PC-9 (cell line): ENCODE measurements at regions not wholly inside any gene's neighbourhood (a gene's known extent, or its start where the extent isn't known, plus 50 kb on each side); places are given as distances from the start of the nearest gene placed in this dataset.
"Not testable (repeated sequence)": the region's sequence is repeated elsewhere in the genome, so short reads cannot be mapped to it uniquely, and the experiment has no call there.

Experiments
- BruUV-seq: library from RNA; stranded (reverse); fragments of 400-500 nt; replicated peaks from 2 replicates; lab custom pipeline; 2021; lab: Mats Ljungman, UMichigan
- CTCF ChIA-PET: fragments of 300-600 bp; sonication (Branson Sonifier 250); formaldehyde crosslinking; loops from one replicate; lab custom pipeline; 2022; ENCODE audit warnings: antibody characterized with exemption; lab: Charles Lee
- POLR2A ChIA-PET: fragments of 300-600 bp; sonication (Branson Sonifier 250); formaldehyde crosslinking; loops from one replicate; lab custom pipeline; 2022; ENCODE audit warnings: antibody characterized with exemption; ENCODE audit not compliant: unreplicated experiment; lab: Charles Lee
- DNase-seq, 2 experiments: peaks; one replicate each; pipeline versions ENCODE4 v3.0.0 to v3.0.0-alpha.2; 2015 to 2022; ENCODE audit warnings: mixed read lengths in 1 of 2
- H2AFZ ChIP-seq: fragments of 200-600 bp; sonication (generic); 2 replicates; pipeline ENCODE4 v1.8.1; 2017; ENCODE audit warnings: antibody characterized with exemption
- H3F3A ChIP-seq: fragments of 200-600 bp; sonication (generic); 2 replicates; pipeline ENCODE4 v1.8.1; 2017; ENCODE audit warnings: antibody characterized with exemption, mild to moderate bottlenecking, low read depth; ENCODE audit not compliant: insufficient read depth
- H3K27ac ChIP-seq: fragments of 200-600 bp; sonication (generic); 2 replicates; pipeline ENCODE4 v1.6.1; 2016; ENCODE audit warnings: mixed run types
- H3K27me3 ChIP-seq: fragments of 200-600 bp; sonication (generic); 2 replicates; pipeline ENCODE4 v1.6.1; 2016; ENCODE audit warnings: low read depth, mixed run types; ENCODE audit not compliant: insufficient read depth
- H3K36me3 ChIP-seq: fragments of 200-600 bp; sonication (generic); 2 replicates; pipeline ENCODE4 v1.6.1; 2016; ENCODE audit warnings: low read depth, mixed run types
- H3K4me1 ChIP-seq: fragments of 200-600 bp; sonication (generic); replicated peaks from 2 replicates; pipeline ENCODE4 v1.6.1; 2016; ENCODE audit warnings: mixed run types; ENCODE audit not compliant: insufficient read depth
- H3K4me2 ChIP-seq: fragments of 200-600 bp; sonication (generic); 2 replicates; pipeline ENCODE4 v1.6.1; 2017; ENCODE audit warnings: mixed run types
- H3K4me3 ChIP-seq: fragments of 200-600 bp; sonication (generic); 2 replicates; pipeline ENCODE4 v1.6.1; 2016; ENCODE audit warnings: mixed run types
- H3K79me2 ChIP-seq: fragments of 200-600 bp; sonication (generic); 2 replicates; pipeline ENCODE4 v1.6.1; 2017; ENCODE audit warnings: low read depth, mixed run types
- H3K9me2 ChIP-seq: fragments of 200-600 bp; sonication (generic); 2 replicates; pipeline ENCODE4 v1.8.1; 2017; ENCODE audit warnings: mild to moderate bottlenecking; ENCODE audit not compliant: insufficient read depth
- H3K9me3 ChIP-seq: fragments of 200-600 bp; sonication (generic); 2 replicates; pipeline ENCODE4 v1.8.1; 2016; ENCODE audit warnings: low read depth; ENCODE audit not compliant: insufficient read depth
- H4K20me1 ChIP-seq: fragments of 200-600 bp; sonication (generic); 2 replicates; pipeline ENCODE4 v1.8.1; 2017; ENCODE audit not compliant: insufficient read depth
- EZH2 ChIP-seq: fragments of 200-600 bp; sonication (generic); IDR thresholded peaks from 2 replicates; pipeline ENCODE4 v1.8.0; 2017; ENCODE audit warnings: antibody characterized with exemption, low read depth
- intact Hi-C: fragments of 100-400 bp; cut with micrococcal nuclease; formaldehyde crosslinking; loops from one replicate; pipeline ENCODE4 v1.10.0; 2022; ENCODE audit not compliant: unreplicated experiment
- TF ChIP-seq, protein P1 (sequence below): fragments of 200-600 bp; sonication (generic); conservative IDR thresholded peaks from 2 replicates; pipeline ENCODE4 v1.6.1; 2017; ENCODE audit warnings: mixed run types, antibody characterized with exemption, mild to moderate bottlenecking, moderate library complexity

DNA sequence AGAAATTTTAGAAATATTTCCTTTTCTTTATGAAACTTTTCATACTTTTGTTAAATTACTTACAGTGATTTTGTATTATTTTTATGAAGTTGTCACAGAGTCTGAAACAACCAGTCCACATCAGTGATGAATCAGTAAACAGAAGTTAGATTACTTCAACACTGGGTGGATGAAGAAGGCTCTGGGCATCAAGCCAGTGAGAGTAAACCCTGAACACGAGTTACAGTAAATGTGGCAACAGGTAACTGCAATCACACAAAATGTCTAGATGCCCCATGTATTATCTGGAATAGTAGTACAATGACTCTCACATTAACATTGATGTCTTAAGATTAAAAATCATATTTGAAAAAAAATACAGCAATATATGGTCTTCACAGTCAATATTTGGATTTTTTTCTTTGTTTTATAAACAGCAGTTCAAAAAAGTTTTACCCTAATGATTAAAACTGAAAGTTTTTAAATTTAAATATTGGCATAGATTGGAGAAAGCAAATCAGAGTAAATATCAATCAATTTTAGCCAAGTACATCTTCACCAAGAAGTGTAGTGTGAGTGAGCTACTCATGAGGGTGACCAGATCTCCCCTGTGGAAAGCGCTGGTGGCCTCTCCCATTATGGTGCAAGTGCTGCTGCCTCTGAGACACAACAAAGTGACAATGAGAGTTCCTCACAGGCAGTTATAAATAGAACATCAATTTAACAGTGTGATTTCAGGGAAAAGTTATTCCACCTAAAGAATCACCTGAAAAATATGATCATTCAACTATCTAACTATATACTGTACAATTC, 63.2 kb upstream of the UGT2B7 start:
- Histone ChIP-seq H2AFZ (no peak overlapping the region), H3K79me2 (no peaks in the 10 kb centered on the region), H3K27me3 (no peaks in the 10 kb centered on the region), H3F3A (no peaks in the 10 kb centered on the region), H3K9me2 (no peaks in the 10 kb centered on the region), H3K4me3 (no peak overlapping the region), H3K36me3 (no peaks in the 10 kb centered on the region), H3K27ac (no peak overlapping the region), H3K4me1 (no peaks in the 10 kb centered on the region), H3K4me2 (no peak overlapping the region), H4K20me1 (no peaks in the 10 kb centered on the region), H3K9me3 (no peaks in the 10 kb centered on the region)
- ChIA-PET CTCF (no interaction called here), POLR2A (no interaction called here)
- no TSS peak for BruUV-seq
- DNase-seq, result no peak
- intact Hi-C loops, result no loop called here
- TF ChIP-seq EZH2, result no peak

DNA sequence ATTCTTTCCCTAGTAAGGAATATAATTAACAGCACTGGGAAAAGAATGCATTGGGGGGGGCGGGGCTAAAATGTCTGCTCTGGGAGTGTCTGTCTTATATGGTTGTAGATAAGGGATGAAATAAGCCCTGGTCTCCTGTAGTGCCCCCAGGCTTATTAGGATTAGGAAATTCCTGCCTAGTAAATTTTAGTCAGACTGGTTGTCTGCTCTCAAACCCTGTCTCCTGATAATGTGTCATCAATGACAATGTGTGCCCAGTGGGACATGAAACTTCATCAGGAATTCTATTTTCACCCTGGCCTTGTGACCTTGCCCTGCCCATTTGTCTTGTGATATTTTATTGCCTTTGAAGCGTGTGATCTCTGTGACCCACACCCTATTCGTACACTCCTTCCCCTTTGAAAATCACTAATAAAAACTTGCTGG, 61.9 kb upstream of the UGT2B7 start:
- H2AFZ ChIP-seq, H3K9me2 ChIP-seq, H3F3A ChIP-seq, H3K79me2 ChIP-seq, H3K9me3 ChIP-seq, CTCF ChIA-PET, H3K27me3 ChIP-seq, H3K36me3 ChIP-seq, POLR2A ChIA-PET, H3K4me1 ChIP-seq, DNase-seq, H3K4me3 ChIP-seq, BruUV-seq, H3K4me2 ChIP-seq, H4K20me1 ChIP-seq, H3K27ac ChIP-seq, intact Hi-C loops: not testable (repeated sequence)

DNA sequence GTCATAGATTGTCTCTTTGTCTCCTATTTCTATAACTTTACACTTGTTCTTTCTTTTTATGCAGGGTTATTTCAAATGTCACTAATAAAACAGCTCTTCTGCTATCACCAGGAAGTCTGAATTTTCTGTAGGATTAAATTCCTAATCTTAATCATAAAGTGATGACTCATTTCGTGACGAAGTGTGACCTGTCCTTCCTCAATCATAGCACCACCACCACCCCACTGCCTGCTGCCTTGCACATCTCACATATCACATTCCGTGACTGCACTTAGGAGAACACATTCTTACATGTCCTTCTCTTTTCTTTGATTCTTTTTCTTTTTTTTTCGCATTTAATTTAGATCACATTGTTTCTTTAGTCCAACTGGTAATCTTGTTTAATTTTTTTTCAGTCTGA, 57.7 kb upstream of the UGT2B7 start:
- no peaks in the 10 kb centered on the region for H3K36me3 ChIP-seq
- H3K27ac ChIP-seq, result no peak overlapping the region
- intact Hi-C loops, result no loop called here
- no peaks in the 10 kb centered on the region for H4K20me1 ChIP-seq
- POLR2A ChIA-PET, result interaction anchor here (0.6 kb wide), 1 partner anchor 461 kb away, joined by 3 read pairs; no protein-coding TSS in a partner anchor
- H2AFZ ChIP-seq, result no peak overlapping the region
- H3K4me3 ChIP-seq, result no peak overlapping the region
- H3K9me3 ChIP-seq, result no peaks in the 10 kb centered on the region
- no peaks in the 10 kb centered on the region for H3K27me3 ChIP-seq
- TF ChIP-seq, protein P1, sequence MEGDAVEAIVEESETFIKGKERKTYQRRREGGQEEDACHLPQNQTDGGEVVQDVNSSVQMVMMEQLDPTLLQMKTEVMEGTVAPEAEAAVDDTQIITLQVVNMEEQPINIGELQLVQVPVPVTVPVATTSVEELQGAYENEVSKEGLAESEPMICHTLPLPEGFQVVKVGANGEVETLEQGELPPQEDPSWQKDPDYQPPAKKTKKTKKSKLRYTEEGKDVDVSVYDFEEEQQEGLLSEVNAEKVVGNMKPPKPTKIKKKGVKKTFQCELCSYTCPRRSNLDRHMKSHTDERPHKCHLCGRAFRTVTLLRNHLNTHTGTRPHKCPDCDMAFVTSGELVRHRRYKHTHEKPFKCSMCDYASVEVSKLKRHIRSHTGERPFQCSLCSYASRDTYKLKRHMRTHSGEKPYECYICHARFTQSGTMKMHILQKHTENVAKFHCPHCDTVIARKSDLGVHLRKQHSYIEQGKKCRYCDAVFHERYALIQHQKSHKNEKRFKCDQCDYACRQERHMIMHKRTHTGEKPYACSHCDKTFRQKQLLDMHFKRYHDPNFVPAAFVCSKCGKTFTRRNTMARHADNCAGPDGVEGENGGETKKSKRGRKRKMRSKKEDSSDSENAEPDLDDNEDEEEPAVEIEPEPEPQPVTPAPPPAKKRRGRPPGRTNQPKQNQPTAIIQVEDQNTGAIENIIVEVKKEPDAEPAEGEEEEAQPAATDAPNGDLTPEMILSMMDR, result no peak
- TF ChIP-seq EZH2, result no peak
- no peaks in the 10 kb centered on the region for H3K9me2 ChIP-seq
- BruUV-seq, result no TSS peak
- H3K4me2 ChIP-seq, result no peak overlapping the region
- no peaks in the 10 kb centered on the region for H3F3A ChIP-seq
- no peaks in the 10 kb centered on the region for H3K79me2 ChIP-seq
- peak; percentile 12 to 42 for DNase-seq
- H3K4me1 ChIP-seq, result no peaks in the 10 kb centered on the region; the same call in 1 of the 2 replicates
- CTCF ChIA-PET, result no interaction called here

DNA sequence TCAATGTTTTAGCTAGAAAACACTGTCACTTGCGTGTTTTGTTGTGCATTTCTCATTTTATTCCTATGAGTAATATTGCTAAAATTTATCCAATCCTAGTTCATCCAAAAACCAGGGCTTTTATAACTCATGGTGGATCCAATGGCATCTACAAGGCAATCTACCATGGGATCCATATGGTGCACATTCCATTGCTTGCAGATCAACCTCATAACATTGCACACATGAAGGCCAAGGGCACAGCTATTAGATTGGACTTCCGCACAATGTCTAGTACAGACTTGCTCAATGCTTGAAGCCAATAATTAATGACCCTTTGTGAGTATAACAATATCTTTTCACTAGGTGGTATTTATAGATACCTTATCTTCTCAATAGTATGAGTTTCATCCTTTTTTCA, 57.2 kb upstream of the UGT2B7 start:
- ChIA-PET CTCF (no interaction called here), POLR2A (no interaction called here)
- TF ChIP-seq, protein P1, result no peak
- TF ChIP-seq EZH2, result no peak
- Histone ChIP-seq H3K36me3 (no peaks in the 10 kb centered on the region), H3K4me1 (no peaks in the 10 kb centered on the region; the same call in 1 of the 2 replicates), H3K27me3 (no peaks in the 10 kb centered on the region), H3F3A (no peaks in the 10 kb centered on the region), H3K9me3 (no peaks in the 10 kb centered on the region), H2AFZ (no peak overlapping the region), H3K79me2 (no peaks in the 10 kb centered on the region), H3K4me3 (no peak overlapping the region), H3K27ac (no peak overlapping the region), H4K20me1 (no peaks in the 10 kb centered on the region), H3K4me2 (no peak overlapping the region), H3K9me2 (no peaks in the 10 kb centered on the region)
- DNase-seq, result no peak
- BruUV-seq, result no TSS peak
- intact Hi-C loops, result no loop called here
